ENCODE measurements at regions not wholly inside any gene's neighbourhood (a gene's known extent, or its start where the extent isn't known, plus 50 kb on each side); places are given as distances from the start of the nearest gene placed in this dataset.
"Not testable (repeated sequence)": the region's sequence is repeated elsewhere in the genome, so short reads cannot be mapped to it uniquely, and the experiment has no call there.

- not testable (repeated sequence) for H3K36me3 ChIP-seq (ENCODE audit: control insufficient read depth, insufficient read depth, low read length); H3K4me3 ChIP-seq (ENCODE audit: low read length); H3K4me3 Mint-ChIP-seq; H3K36me3 Mint-ChIP-seq (ENCODE audit: low read depth); H3K9me3 ChIP-seq (ENCODE audit: control insufficient read depth, low read length); DNase-seq; H3K4me1 Mint-ChIP-seq; H3K4me1 ChIP-seq (ENCODE audit: control insufficient read depth, insufficient read depth, low read length); H3K27ac Mint-ChIP-seq; H3K9ac ChIP-seq (ENCODE audit: extremely low read depth, low read length, poor library complexity, severe bottlenecking); H3K9me3 Mint-ChIP-seq; H3K27ac ChIP-seq (ENCODE audit: low read depth, low read length)
- WGBS, 2 experiments (ENCODE audit: insufficient coverage in 1 of 2, insufficient read length in 1 of 2): 92 to 94% methylated on average over 2 to 4 of the region's 5 CpGs
- H3K27me3 ChIP-seq (ENCODE audit: control insufficient read depth, insufficient read depth, low read length, poor library complexity, severe bottlenecking): peaks cover 14% of the 10 kb centered on the region
- peaks cover 26% of the 10 kb centered on the region for H3K27me3 Mint-ChIP-seq (ENCODE audit: insufficient read depth)
Observed at GRCh38 chr1:121050097-121050496, 134.0 kb downstream of the FAM72B start.

DNA sequence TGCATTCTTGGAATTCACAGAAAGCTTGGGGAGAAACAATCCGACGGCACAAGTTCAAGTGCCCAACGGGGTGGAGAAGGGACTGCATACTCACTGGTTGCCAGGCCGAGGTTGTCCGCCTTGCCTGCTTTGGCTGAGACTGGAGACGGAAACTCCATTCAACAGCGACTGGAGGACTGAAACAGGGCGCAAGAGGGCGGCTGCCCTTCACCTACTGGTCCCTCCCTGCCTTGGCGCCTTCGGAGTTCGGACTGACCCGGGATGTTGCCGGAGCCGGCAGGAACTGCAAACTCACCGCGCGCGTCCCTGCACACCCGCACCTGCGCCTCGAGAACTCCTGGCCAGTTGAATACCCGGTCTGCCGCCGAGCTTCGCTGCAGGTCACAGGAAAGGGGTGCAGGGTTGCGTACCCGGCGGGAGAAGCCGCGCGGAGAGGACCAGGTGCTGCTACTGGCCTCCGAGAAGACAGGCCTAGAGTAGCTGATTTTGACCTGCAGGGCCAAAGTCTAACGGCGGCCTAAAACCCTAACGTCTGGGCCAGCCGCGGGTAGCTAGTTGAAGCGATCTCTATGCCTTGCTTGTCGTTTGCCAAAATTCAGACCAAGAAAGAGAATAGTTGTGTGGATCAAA lies 132.9 kb downstream of the FAM72B start:
- H3K27ac Mint-ChIP-seq; H3K27ac ChIP-seq (ENCODE audit: low read depth, low read length); H3K4me1 ChIP-seq (ENCODE audit: control insufficient read depth, insufficient read depth, low read length); H3K9ac ChIP-seq (ENCODE audit: extremely low read depth, low read length, poor library complexity, severe bottlenecking); H3K36me3 Mint-ChIP-seq (ENCODE audit: low read depth); H3K9me3 ChIP-seq (ENCODE audit: control insufficient read depth, low read length); H3K4me3 ChIP-seq (ENCODE audit: low read length); H3K36me3 ChIP-seq (ENCODE audit: control insufficient read depth, insufficient read depth, low read length); H3K9me3 Mint-ChIP-seq: not testable (repeated sequence)
- peaks cover 11% of the 10 kb centered on the region for H3K4me1 Mint-ChIP-seq
- H3K4me3 Mint-ChIP-seq: peak overlapping the region; percentile 46
- H3K27me3 Mint-ChIP-seq (ENCODE audit: insufficient read depth): peaks cover 28% of the 10 kb centered on the region
- peaks cover 14% of the 10 kb centered on the region for H3K27me3 ChIP-seq (ENCODE audit: control insufficient read depth, insufficient read depth, low read length, poor library complexity, severe bottlenecking)
- WGBS, 2 experiments (ENCODE audit: insufficient coverage in 1 of 2, insufficient read length in 1 of 2): 38 to 62% methylated on average over 6 to 18 of the region's 40 CpGs
- peak; percentile 21 for TF ChIP-seq CTCF (conservative IDR thresholded peaks at IDR 0.05)
- DNase-seq: peak; percentile 39

GRCh38 chr1:121052081-121052660 lies 132.0 kb downstream of the FAM72B start:
- H3K27ac ChIP-seq (ENCODE audit: low read depth, low read length); H3K4me1 ChIP-seq (ENCODE audit: control insufficient read depth, insufficient read depth, low read length); H3K9me3 ChIP-seq (ENCODE audit: control insufficient read depth, low read length); H3K9me3 Mint-ChIP-seq; H3K36me3 ChIP-seq (ENCODE audit: control insufficient read depth, insufficient read depth, low read length); H3K4me3 ChIP-seq (ENCODE audit: low read length); H3K9ac ChIP-seq (ENCODE audit: extremely low read depth, low read length, poor library complexity, severe bottlenecking); H3K36me3 Mint-ChIP-seq (ENCODE audit: low read depth); H3K27ac Mint-ChIP-seq: not testable (repeated sequence)
- Mint-ChIP-seq H3K4me1 (peaks cover 11% of the 10 kb centered on the region), H3K4me3 (peak overlapping the region; percentile 46), H3K27me3 (ENCODE audit: insufficient read depth) (peaks cover 28% of the 10 kb centered on the region)
- WGBS, 2 experiments (ENCODE audit: insufficient coverage in 1 of 2, insufficient read length in 1 of 2): 39 to 75% methylated on average over 1 to 16 of the region's 34 CpGs
- H3K27me3 ChIP-seq (ENCODE audit: control insufficient read depth, insufficient read depth, low read length, poor library complexity, severe bottlenecking): peaks cover 14% of the 10 kb centered on the region
- peak; percentile 62 for DNase-seq

DNA sequence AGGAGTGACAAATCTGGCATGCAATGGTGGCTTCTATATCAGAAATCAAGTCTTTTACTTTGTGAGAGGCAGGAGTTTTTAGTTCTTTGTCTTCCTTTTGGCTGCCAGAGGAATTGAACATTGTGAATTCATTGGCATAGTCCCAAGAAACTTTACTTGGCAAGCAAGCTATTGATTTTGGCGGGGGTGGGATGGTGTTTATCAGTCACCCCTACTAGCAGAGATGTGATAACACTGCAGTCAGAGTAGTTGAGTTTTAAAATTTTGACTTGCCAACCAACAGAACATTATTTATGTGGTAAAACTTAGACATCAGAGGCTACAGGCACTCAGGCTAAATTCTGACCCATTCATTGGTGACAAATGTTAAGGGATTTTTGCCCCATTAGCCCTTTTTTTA lies 129.2 kb downstream of the FAM72B start:
- not testable (repeated sequence) for H3K4me3 ChIP-seq (ENCODE audit: low read length); H3K27ac ChIP-seq (ENCODE audit: low read depth, low read length); H3K36me3 Mint-ChIP-seq (ENCODE audit: low read depth); H3K36me3 ChIP-seq (ENCODE audit: control insufficient read depth, insufficient read depth, low read length); H3K27ac Mint-ChIP-seq; H3K4me1 ChIP-seq (ENCODE audit: control insufficient read depth, insufficient read depth, low read length); DNase-seq; H3K9me3 ChIP-seq (ENCODE audit: control insufficient read depth, low read length); H3K9me3 Mint-ChIP-seq; H3K4me3 Mint-ChIP-seq; H3K9ac ChIP-seq (ENCODE audit: extremely low read depth, low read length, poor library complexity, severe bottlenecking)
- peaks cover 14% of the 10 kb centered on the region for H3K27me3 ChIP-seq (ENCODE audit: control insufficient read depth, insufficient read depth, low read length, poor library complexity, severe bottlenecking)
- no CpG with 5 or more reads among the region's 1 CpG for WGBS, 2 experiments (ENCODE audit: insufficient coverage in 1 of 2, insufficient read length in 1 of 2)
- peaks cover 29% of the 10 kb centered on the region for H3K27me3 Mint-ChIP-seq (ENCODE audit: insufficient read depth)
- H3K4me1 Mint-ChIP-seq: peaks cover 11% of the 10 kb centered on the region

DNA sequence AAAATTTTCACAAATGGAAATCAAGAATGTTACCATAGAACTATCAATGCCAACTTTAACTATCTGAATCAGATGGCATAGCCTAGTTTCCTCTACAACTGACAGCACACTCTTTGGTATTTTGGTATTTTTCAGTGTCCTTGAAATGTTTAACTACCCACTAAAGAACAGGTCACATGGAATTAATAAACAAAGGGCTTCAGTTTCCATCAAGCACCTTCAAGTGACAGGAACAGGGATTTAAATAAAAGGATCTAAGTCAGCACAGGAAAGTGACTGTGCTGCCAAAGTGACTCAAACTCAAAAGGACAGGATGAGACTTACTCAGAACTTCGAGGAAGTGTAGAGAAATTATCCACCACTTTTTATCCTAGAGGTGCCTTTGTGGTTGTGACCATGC lies 117.2 kb downstream of the FAM72B start:
- H3K27me3 Mint-ChIP-seq (ENCODE audit: insufficient read depth); H3K4me1 Mint-ChIP-seq; DNase-seq: not testable (repeated sequence)

DNA sequence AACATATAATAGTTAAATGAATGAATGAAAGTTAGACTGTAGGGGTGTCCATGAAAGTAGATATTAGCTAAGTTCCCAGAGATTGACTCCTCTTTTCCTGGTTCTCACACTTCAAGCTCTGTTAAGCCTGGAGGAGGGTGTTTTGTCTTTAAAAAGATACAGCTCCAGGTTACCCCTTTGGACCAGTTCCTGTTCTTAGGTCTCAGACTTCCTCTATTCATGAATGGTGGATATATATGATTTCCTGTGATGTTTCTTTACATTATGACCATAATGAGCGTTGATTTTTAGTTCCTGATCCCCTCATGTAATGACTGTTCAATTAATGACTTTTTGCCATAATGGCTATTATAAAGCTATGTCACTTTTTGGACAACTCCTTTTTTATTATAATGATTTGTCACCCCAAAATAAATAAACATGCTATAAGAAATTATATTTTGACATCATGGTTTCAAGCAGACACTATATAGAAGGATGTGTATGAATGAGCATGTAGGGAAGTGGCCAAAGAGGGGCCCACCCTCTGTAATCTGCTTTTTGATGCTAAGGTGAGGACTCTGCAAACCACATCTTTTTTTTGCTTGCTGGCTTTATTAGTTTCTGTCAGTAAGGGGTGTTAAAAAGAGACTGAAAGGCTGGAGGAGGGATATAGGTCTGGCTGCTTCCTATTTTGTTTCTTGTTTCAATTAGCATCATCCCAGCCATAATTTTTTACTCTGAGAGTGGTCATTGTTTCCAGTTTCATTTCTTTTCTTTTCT lies 115.2 kb downstream of the FAM72B start:
- not testable (repeated sequence) for H3K9ac ChIP-seq (ENCODE audit: extremely low read depth, low read length, poor library complexity, severe bottlenecking); H3K27ac Mint-ChIP-seq; H3K27ac ChIP-seq (ENCODE audit: low read depth, low read length); H3K4me3 ChIP-seq (ENCODE audit: low read length); H3K27me3 ChIP-seq (ENCODE audit: control insufficient read depth, insufficient read depth, low read length, poor library complexity, severe bottlenecking); H3K4me1 Mint-ChIP-seq; H3K4me1 ChIP-seq (ENCODE audit: control insufficient read depth, insufficient read depth, low read length); H3K27me3 Mint-ChIP-seq (ENCODE audit: insufficient read depth); H3K9me3 Mint-ChIP-seq; H3K4me3 Mint-ChIP-seq; H3K36me3 Mint-ChIP-seq (ENCODE audit: low read depth); H3K36me3 ChIP-seq (ENCODE audit: control insufficient read depth, insufficient read depth, low read length); H3K9me3 ChIP-seq (ENCODE audit: control insufficient read depth, low read length); DNase-seq
- whole genome bisulfite sequencing, 2 experiments (ENCODE audit: insufficient coverage in 1 of 2, insufficient read length in 1 of 2): no CpG with 5 or more reads among the region's 1 CpG

More for the DNA sequence above, 117.2 kb downstream of the FAM72B start:
- not testable (repeated sequence) for H3K27ac ChIP-seq (ENCODE audit: low read depth, low read length); H3K27me3 ChIP-seq (ENCODE audit: control insufficient read depth, insufficient read depth, low read length, poor library complexity, severe bottlenecking); H3K4me3 ChIP-seq (ENCODE audit: low read length); H3K36me3 Mint-ChIP-seq (ENCODE audit: low read depth); H3K9me3 ChIP-seq (ENCODE audit: control insufficient read depth, low read length); H3K27ac Mint-ChIP-seq; H3K4me3 Mint-ChIP-seq; H3K9me3 Mint-ChIP-seq; H3K4me1 ChIP-seq (ENCODE audit: control insufficient read depth, insufficient read depth, low read length); H3K36me3 ChIP-seq (ENCODE audit: control insufficient read depth, insufficient read depth, low read length); H3K9ac ChIP-seq (ENCODE audit: extremely low read depth, low read length, poor library complexity, severe bottlenecking)
- no CpG with 5 or more reads among the region's 1 CpG for whole genome bisulfite sequencing, 2 experiments (ENCODE audit: insufficient coverage in 1 of 2, insufficient read length in 1 of 2)

All from endodermal cell (in vitro differentiated cells).